MV-4-11 (cell line): ENCODE measurements at regions not wholly inside any gene's neighbourhood (a gene's known extent, or its start where the extent isn't known, plus 50 kb on each side); places are given as distances from the start of the nearest gene placed in this dataset.
"Not testable (repeated sequence)": the region's sequence is repeated elsewhere in the genome, so short reads cannot be mapped to it uniquely, and the experiment has no call there.

Source experiments
- DNase-seq: peaks from one replicate; lab custom pipeline; 2025; lab: John Stamatoyannopoulos, UW

- no peak for DNase-seq
Measured at GRCh38 chr20:41719151-41719550, 101.0 kb upstream of the CHD6 start.

GRCh38 chr20:41717483-41717882 is 99.3 kb upstream of the CHD6 start:
- DNase-seq = no peak

DNA sequence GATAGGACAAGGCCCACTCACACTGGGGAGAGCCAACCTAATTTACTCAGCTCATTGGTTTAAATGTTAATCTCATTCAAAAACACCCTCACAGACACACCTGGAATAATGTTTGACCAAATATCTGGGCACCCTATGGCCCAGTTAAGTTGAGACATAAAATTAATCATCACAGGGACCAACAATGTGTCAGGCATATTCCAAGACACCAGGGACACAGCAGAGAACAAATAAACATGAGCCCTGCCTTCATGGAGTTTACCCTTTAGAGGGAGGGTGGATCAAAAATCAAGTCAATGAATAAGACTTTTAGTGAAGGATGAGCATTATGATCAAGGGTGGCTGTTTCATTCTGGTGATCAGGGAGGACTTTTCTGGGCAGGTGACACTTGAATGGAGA is 98.7 kb upstream of the CHD6 start:
- DNase-seq = no peak

DNA sequence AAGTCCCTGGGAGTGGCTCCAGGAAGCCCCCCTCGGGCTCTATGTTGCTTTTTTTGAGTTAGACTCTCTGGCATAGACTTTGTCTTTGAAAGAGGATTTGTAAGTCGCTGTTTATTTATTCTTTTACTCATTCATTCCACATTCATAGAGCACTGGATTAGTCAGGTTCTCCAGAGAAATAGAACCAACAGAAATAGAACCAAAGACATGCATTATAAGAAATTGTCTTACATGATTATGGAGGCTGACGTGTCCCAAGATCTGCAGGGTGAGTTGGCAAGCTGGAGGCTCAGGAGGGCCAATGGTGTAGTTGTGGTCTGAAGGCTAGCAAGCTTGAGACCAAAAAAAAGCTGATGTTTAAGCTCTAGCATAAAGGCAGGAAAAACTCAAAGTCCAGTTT is 98.3 kb upstream of the CHD6 start:
- DNase-seq = no peak

DNA sequence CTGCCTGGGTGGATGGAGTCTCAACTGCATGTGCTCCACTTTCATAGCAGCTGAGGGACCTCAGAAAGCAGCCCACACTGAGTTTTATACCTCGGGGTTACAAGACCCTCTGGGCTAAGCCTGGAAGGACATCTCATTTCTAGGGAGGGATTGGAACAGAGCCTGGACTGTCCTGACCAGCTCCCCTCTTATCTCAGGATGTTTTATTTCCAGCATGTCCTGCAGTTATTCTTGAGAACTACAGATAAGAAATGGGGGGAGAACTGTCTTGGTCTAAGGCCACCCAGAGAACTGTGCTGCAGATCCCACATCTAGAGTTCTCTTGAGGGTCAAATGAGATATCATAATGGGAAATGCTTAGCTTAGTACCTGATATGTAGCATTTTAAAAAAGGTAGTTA is 97.3 kb upstream of the CHD6 start:
- DNase-seq = no peak

- DNase-seq = no peak
Measured at GRCh38 chr20:41714030-41714429, 95.9 kb upstream of the CHD6 start.

DNA sequence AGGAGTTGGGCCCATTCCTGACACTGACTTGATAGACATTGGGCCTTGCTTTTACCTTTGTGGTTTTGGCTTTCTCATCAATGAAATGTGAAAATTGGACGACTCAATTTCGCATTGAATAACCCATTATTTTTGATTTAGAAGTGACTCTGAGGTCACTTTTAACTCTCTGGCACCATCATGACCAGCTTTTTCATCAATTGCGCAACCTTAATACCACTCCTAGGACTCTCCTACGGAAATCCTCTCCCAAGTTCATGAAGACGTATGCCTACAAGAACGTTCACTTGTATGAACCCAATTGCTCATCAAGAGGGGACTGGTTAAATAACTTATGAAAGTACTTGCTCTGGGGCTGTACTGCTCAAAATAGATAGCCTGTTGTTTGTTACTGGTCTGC is 86.7 kb upstream of the CHD6 start:
- DNase-seq = no peak

DNA sequence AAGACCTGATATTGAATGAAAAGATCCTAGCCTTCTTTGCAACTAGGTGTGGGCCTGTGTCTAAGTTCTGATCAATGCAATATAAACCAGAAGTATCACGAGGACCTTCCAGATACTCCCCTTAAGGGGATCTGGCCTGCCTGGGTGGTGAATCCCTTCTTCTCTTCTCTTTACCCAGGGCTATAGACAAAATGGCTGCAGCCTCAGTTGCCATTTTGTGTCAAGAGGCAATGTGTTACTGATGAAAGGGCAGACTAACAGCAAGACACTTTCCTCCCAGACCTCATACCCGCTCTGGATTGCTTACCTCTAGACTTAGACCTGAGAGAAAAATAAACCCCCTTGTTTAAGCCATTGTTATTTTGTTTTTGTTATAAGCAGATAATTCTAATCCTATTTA is 84.5 kb upstream of the CHD6 start:
- no peak for DNase-seq

GRCh38 chr20:41701588-41702348 is 83.6 kb upstream of the CHD6 start:
- no peak for DNase-seq

DNA sequence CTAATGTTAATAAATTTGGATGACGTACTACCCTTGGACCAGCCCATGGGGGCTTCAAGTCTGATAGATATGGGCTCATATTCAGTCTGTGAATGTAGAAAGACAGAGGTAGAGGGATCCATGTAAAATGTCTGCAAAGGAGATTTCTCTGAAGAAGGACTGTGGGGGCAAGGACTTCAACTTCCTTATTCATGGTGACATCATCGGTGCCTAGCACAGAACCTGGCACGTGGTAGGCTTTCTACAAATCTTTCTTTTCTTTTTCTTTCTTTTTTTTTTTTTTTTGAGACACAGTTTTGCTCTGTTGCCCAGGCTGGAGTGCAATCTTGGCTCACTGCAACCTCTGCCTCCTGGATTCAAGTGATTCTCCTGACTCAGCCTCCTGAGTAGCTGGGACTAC is 81.5 kb upstream of the CHD6 start:
- DNase-seq = peak; percentile 0

DNA sequence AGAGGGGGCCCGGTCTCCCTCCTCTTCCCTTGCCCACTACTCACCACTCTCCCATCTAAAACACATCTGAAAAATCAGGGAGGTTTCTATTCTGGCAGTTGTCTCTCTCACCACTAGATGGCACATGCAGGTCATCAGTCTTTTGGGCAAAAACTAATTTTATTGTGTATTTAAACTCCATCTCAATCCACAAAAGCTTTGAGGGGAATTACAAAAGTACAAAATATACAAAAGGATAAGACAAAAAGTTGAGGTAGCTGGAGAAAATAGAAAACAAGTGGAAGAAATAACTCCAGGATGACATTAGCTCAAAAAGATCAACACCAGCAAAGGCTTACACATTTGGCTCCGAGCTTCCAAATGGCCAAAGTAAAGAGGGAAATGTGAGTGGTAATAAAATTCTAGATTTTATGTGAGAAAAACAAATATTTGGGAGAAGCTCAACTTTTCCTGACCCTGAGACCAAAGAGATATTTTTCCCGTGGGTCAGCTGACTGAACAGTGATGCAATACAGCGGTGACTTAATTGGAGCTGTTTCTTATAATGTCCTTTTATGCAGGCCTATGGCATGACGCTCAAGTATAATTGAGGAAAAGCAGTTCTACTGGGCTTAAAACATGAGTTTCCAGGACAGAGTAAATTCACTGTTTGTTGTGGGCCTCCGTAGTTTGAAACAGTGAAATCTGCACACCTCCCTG is 79.8 kb upstream of the CHD6 start:
- peak; percentile 31 for DNase-seq

- DNase-seq = peak; percentile 22
Measured at GRCh38 chr20:41696428-41696827, 78.3 kb upstream of the CHD6 start.

GRCh38 chr20:41694796-41695195 is 76.6 kb upstream of the CHD6 start:
- DNase-seq = peak; percentile 17

DNA sequence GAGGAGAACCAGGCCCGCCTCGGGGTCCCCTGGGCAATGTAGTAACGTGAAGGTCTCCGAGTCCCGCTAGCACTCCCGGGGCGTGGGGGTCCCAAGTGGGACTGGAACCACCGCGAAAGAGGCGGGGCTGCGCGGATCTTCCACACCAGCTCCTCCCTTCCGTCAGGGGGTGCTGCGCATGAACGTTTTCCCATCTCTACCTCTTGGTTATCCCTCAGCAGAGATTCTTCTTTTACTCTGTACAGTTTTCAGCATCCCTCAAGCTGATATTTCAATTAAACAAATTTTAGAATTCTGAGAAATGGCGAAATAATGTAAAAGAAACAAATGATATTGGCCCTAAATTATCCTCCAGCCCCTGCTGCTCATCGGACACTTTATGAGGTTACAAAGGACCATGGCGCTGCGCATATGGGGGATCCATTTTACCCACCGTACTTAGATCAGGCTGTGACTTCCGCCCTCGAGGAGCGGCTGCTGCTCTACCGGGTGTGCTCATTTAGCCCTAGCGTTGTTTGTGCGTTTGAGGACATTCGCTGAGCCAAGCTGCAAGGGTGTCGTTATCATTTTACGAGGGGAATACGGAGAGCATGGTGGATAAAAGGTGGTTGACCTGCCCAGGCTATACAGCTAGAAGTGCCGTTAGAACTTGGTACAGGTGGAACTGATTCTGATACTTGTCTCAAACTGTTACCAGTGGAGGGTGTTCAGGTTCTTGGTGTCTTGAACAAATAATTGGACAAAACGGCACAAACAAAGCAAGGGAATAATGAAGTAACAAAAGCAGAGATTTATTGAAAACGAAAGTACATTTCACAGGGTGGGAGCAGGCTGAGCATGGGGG is 75.2 kb upstream of the CHD6 start:
- DNase-seq = peak; percentile 84

GRCh38 chr20:41692479-41693135 is 74.4 kb upstream of the CHD6 start:
- peak; percentile 83 for DNase-seq

DNA sequence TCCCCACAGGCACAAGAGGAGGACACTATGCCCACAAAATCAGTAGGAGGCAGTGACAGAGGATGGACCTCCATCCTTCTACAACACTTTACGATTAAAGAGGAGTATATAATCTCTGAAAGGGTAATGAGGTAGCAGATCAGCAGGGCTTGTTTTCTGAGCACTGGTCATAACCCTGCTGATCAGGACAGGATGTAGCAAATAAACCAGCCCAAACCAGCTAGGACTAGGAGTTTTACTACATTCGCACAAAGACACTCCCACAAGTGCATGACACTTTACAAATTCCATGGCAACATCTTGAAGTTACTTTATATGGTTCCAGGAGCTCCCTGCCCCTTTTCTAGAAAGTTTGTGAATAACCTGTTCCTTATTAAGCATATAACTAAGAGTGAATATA is 73.3 kb upstream of the CHD6 start:
- DNase-seq = no peak

DNA sequence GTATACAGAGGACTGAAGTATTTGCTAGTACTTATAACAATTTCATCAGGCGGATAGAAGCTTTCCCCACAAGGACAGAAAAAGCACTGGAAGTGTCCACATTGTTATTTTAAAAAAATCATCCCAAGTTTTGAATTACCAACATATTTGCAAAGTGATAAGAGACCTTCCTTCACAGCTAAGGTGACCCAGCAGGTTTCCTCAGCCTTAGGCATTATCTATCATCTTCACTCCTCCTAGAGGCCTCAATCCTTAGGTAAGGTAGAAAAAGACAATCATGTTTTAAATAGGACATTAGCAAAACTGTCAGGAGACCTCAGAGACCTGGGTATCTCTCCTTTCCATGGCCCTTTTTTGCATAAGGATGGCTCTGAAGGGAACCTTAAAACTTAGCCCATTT is 72.5 kb upstream of the CHD6 start:
- DNase-seq = no peak

GRCh38 chr20:41686961-41687360 is 68.8 kb upstream of the CHD6 start:
- DNase-seq = no peak

DNA sequence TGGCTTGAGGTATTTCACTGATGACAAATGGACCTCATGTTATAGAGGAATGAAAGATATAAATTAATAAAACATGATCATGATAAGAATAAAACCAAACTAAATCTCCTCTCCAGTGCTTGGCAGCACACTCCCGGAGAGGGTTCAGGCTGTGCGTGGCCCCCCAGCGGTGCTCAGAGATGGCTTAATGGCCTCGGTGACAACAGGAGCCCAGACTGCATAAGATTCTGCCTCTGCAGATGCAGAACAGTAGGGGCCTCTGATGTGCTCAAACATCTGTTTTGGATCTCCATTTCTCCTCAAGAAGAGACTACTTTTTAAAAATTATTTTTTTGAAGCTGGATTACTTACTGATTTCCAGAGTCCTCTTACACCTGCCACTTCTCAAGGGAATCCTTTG is 67.0 kb upstream of the CHD6 start:
- DNase-seq = not testable (repeated sequence)

DNA sequence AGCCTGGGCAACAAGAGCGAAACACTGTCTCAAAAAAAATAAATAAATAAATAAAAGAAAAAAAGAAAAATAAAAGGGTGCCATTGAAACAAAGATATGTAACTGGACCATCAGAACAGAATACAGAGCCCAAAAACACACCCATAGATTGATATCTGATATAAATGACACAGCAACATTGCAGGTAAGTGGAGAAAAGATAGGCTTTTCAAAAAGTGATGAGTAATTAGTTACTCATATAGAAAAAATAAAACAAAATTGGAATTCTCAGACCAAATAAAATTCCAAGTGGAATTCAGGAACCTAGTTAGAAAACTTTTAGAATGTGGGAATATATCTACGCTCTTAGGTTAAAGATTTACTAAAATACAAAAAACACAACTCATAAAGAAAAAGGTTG is 60.6 kb upstream of the CHD6 start:
- DNase-seq = no peak

- DNase-seq = no peak
Measured at GRCh38 chr20:41672282-41672681, 54.1 kb upstream of the CHD6 start.

- DNase-seq = no peak
Measured at GRCh38 chr20:41671143-41671542, 53.0 kb upstream of the CHD6 start.
